Activated T-helper 2 cell treated with anti-CD3 and anti-CD28 coated beads, Interferon-gamma antibody, Interleukin-2, Interleukin-4, amounts not matched to agents 10 μg/mL and 5 μg/mL and 100 μg/mL, durations not matched to agents 14 hours and 24 hours and 36 hours (primary cell): ENCODE measurements at regions not wholly inside any gene's neighbourhood (a gene's known extent, or its start where the extent isn't known, plus 50 kb on each side); places are given as distances from the start of the nearest gene placed in this dataset.
"Not testable (repeated sequence)": the region's sequence is repeated elsewhere in the genome, so short reads cannot be mapped to it uniquely, and the experiment has no call there.

ENCODE experiments used
- DNase-seq: peaks from one replicate; pipeline ENCODE4 v3.0.0; 2021; ENCODE audit warnings: low spot score
- H3K27ac Mint-ChIP-seq: one replicate; pipeline ENCODE4 v1.8.0; 2021; ENCODE audit warnings: mixed read lengths
- H3K27me3 Mint-ChIP-seq: one replicate; pipeline ENCODE4 v1.8.0; 2021; ENCODE audit warnings: low read depth, mixed read lengths
- H3K36me3 Mint-ChIP-seq: one replicate; pipeline ENCODE4 v1.8.0; 2021; ENCODE audit warnings: low read depth, mixed read lengths
- H3K4me1 Mint-ChIP-seq: one replicate; pipeline ENCODE4 v1.8.0; 2021; ENCODE audit warnings: low read depth, mixed read lengths
- H3K4me3 Mint-ChIP-seq: one replicate; pipeline ENCODE4 v1.8.0; 2021; ENCODE audit warnings: low read depth, mild to moderate bottlenecking, moderate library complexity, mixed read lengths
- H3K9me3 Mint-ChIP-seq: one replicate; pipeline ENCODE4 v1.8.0; 2021; ENCODE audit warnings: mixed read lengths
- intact Hi-C: fragments of 100-400 bp; cut with micrococcal nuclease; formaldehyde crosslinking; loops from one replicate; pipeline ENCODE4 v1.15.1; 2023

DNA sequence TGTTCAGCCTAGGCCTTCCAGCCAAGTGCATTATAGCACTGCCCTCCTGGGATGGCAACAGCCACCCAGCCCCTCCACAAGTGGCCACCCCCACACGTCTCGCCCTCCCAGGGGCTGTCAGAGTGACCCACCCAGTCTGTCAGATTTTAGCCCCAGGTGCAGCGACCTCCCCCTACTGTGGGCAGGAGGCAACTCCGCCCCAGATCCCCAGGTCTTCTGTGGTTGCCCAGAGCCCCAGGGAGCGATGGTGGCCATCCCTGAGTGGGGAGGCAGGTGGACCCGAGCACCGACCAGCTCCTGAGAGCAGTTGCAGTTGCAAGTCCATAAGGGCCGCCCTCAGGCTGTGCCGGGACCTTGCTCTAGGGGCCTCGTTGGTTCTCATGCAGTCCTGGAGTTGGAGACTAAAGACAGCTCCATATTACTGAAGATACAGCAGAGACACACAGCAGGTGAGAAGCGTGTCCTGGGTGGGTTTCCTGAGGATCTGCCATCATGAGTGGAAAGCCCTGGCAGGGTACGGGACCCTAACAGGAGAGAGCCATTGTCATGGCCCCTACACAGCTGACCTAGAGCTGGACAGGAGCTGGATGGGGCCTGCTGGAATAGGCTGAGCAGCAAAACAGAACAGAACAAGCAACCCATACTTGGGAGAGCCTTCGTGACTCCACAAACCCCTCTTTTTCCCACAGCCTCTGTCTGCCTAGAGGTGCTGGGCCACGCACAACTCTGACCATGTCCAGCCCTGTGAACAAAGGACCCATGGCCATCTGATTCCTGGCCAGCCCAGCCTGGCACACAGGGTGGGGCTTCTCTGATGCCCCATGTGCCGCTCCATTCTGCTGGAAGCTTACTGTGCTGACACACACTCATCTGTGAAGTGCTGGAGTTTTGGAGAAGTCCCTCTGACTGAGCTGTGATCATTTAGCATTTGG lies 110.3 kb upstream of the ALDH1A3 start:
- intact Hi-C loops, result no loop called here
- Mint-ChIP-seq H3K27ac (no peak overlapping the region), H3K9me3 (no peaks in the 10 kb centered on the region), H3K4me3 (no peak overlapping the region), H3K36me3 (no peaks in the 10 kb centered on the region), H3K4me1 (no peaks in the 10 kb centered on the region), H3K27me3 (peaks cover 10% of the 10 kb centered on the region)
- peak; percentile 7 for DNase-seq

GRCh38 chr15:100769975-100770340 lies 109.7 kb upstream of the ALDH1A3 start:
- intact Hi-C loops, result no loop called here
- Mint-ChIP-seq H3K9me3 (no peaks in the 10 kb centered on the region), H3K27me3 (peaks cover 6% of the 10 kb centered on the region), H3K27ac (no peak overlapping the region), H3K4me3 (no peak overlapping the region), H3K36me3 (no peaks in the 10 kb centered on the region), H3K4me1 (no peaks in the 10 kb centered on the region)
- no peak for DNase-seq

DNA sequence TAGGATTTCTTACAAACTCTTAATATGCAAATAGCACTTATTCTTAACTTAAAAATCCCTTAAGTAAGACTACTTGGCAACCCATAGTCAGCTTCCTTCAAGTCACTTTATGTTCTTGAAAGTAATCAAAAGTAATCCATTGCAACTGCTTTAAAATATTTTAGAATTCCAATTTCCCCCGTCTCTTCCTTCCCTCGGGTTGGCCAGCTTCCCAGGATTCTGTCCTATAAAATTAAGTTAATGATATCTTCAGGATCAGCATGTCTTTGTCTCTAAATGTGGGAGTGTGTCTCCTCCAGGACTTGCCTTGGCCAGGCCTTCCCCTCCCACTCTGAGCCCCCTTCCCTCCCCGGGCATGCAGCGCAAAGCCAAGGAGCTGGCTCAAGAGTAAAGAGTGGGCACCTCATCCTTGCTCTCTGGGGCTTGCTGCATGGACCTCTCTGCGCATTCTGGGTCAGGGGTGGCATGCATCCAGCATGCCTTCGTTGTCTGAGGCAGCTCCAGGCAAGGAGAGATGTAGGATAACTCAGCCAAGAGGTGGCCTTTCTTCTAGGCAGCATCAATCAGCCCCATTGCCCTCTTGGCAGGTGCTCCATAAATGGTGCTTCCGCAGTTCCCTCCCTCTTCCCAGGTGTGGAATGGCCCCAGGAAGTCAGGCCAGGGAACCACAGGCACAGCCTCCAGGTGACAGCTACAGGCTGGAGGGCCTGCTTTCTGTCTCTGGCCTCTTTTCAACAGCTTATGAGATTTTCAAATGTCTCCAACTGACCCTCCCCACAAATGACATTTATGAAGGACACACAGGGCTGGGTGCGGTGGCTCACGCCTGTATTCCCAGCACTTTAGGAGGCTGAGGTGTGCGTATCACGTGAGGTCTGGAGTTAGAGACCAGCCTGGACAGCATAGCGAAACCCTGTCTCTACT lies 108.7 kb upstream of the ALDH1A3 start:
- no peak for DNase-seq
- H3K4me3 Mint-ChIP-seq, result no peak overlapping the region

GRCh38 chr15:100771746-100772145 lies 107.9 kb upstream of the ALDH1A3 start:
- intact Hi-C loops, result no loop called here
- DNase-seq, result no peak
- Mint-ChIP-seq H3K9me3 (no peaks in the 10 kb centered on the region), H3K4me3 (no peak overlapping the region), H3K36me3 (no peaks in the 10 kb centered on the region), H3K27ac (no peak overlapping the region), H3K27me3 (no peaks in the 10 kb centered on the region), H3K4me1 (no peaks in the 10 kb centered on the region)

More for the DNA sequence above, 108.7 kb upstream of the ALDH1A3 start:
- peaks cover 4% of the 10 kb centered on the region for H3K27me3 Mint-ChIP-seq
- no peaks in the 10 kb centered on the region for H3K36me3 Mint-ChIP-seq
- H3K27ac Mint-ChIP-seq, result no peak overlapping the region
- H3K4me1 Mint-ChIP-seq, result no peaks in the 10 kb centered on the region
- intact Hi-C loops, result no loop called here
- no peaks in the 10 kb centered on the region for H3K9me3 Mint-ChIP-seq

DNA sequence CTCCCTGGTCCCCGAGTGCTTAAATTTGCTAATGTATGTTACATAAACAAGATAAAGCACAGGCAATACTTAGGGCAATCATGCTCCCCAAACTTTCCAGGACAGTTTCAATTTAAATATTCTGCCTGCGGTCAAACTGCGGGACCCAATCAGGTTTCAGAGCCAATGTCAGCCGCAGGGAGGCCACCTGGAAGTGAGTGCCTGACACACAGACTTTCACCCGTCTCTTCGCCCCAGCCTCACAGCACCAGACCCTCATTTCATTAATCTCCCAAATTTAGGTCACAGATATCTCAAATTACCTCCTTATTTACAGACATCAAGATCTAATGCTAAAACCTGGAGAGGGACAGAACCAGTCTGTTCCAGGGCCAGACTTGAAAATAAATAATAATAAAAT lies 107.2 kb upstream of the ALDH1A3 start:
- intact Hi-C loops, result no loop called here
- Mint-ChIP-seq H3K9me3 (no peaks in the 10 kb centered on the region), H3K36me3 (no peaks in the 10 kb centered on the region), H3K27me3 (no peaks in the 10 kb centered on the region), H3K4me1 (no peaks in the 10 kb centered on the region), H3K4me3 (no peak overlapping the region), H3K27ac (no peak overlapping the region)
- DNase-seq, result no peak

DNA sequence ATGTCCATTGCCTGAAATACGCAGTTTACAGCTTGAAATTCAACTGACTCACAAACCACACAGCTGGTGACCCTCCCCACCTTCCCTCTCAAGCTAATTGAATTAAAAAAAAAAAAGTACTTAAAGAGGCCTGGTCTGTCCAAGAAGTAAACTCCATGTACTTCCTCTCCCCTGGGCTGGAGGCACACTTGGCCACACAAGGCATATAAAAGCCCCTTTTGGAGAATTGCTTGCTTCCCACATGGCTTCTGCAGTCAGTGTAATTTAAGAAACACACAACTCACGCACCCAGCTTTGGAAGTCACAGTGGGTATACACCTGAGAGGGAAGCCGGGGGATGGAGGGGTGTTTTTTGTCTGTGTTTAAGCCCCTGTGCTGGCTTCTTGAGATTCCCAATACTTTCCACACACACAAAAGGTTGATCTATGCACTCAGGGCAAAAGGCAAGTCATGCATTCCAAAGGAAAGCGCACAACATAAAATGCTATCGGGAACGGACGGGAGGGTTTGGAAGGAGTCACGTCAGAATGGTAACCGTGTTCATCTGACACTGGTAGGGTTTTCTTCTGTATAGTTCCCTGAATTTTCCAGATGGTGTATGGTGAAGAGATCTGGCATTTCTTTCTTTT lies 106.6 kb upstream of the ALDH1A3 start:
- intact Hi-C loops, result no loop called here
- Mint-ChIP-seq H3K4me3 (no peak overlapping the region), H3K4me1 (no peaks in the 10 kb centered on the region), H3K36me3 (no peaks in the 10 kb centered on the region), H3K27ac (no peak overlapping the region), H3K9me3 (no peaks in the 10 kb centered on the region), H3K27me3 (no peaks in the 10 kb centered on the region)
- DNase-seq, result no peak

DNA sequence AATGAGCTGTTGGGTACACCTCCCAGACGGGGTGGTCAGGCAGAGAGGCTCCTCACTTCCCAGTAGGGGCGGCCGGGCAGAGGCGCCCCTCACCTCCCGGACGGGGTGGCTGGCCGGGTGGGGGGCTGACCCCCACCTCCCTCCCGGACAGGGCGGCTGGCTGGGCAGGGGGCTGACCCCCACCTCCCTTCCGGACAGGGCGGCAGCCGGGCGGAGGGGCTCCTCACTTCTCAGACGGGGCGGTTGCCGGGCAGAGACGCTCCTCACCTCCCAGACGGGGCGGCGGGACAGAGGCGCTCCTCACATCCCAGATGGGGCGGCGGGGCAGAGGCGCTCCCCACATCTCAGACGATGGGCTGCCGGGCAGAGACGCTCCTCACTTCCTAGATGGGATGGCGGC lies 105.6 kb upstream of the ALDH1A3 start:
- intact Hi-C loops, DNase-seq, H3K9me3 Mint-ChIP-seq, H3K4me1 Mint-ChIP-seq, H3K36me3 Mint-ChIP-seq, H3K27me3 Mint-ChIP-seq, H3K27ac Mint-ChIP-seq, H3K4me3 Mint-ChIP-seq: not testable (repeated sequence)

- no peak overlapping the region for H3K4me3 Mint-ChIP-seq
- no peaks in the 10 kb centered on the region for H3K9me3 Mint-ChIP-seq
- no peaks in the 10 kb centered on the region for H3K4me1 Mint-ChIP-seq
- DNase-seq, result peak; percentile 0
- no peak overlapping the region for H3K27ac Mint-ChIP-seq
- no peaks in the 10 kb centered on the region for H3K27me3 Mint-ChIP-seq
- intact Hi-C loops, result no loop called here
- H3K36me3 Mint-ChIP-seq, result no peaks in the 10 kb centered on the region
Observed at GRCh38 chr15:100775581-100776185, 103.9 kb upstream of the ALDH1A3 start.

GRCh38 chr15:100777821-100778220 lies 101.8 kb upstream of the ALDH1A3 start:
- Mint-ChIP-seq H3K9me3 (no peaks in the 10 kb centered on the region), H3K4me1 (no peaks in the 10 kb centered on the region), H3K4me3 (no peak overlapping the region), H3K36me3 (no peaks in the 10 kb centered on the region), H3K27me3 (no peaks in the 10 kb centered on the region), H3K27ac (no peak overlapping the region)
- DNase-seq, result no peak
- intact Hi-C loops, result no loop called here

DNA sequence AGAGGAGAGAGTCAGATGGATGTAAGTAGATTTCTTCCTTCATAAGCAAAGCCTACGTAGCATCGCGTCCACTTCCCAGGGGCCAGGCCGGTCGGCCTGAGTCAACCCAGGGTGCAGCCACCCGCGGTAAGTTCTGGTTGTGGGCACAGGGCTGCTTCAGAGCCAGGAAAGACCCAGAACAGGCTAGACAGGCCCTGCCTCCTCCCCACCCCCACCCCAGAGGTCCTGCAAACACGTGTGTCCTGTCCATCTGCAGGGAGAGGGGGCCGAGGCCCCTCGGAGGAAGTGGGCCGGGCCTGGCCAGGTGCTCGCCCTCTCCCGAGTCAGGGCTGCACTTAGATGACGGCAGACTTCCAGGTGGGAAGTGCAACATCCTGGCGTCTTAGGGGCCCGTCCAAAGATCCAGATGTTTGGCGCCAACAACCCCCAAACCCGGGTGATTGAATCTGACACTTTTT lies 100.8 kb upstream of the ALDH1A3 start:
- Mint-ChIP-seq H3K27ac (no peak overlapping the region), H3K36me3 (no peaks in the 10 kb centered on the region), H3K4me3 (no peak overlapping the region), H3K9me3 (no peaks in the 10 kb centered on the region), H3K4me1 (no peaks in the 10 kb centered on the region), H3K27me3 (no peaks in the 10 kb centered on the region)
- no peak for DNase-seq
- intact Hi-C loops, result no loop called here

GRCh38 chr15:100779331-100780207 lies 100.1 kb upstream of the ALDH1A3 start:
- Mint-ChIP-seq H3K27me3 (no peaks in the 10 kb centered on the region), H3K4me1 (no peaks in the 10 kb centered on the region), H3K9me3 (no peaks in the 10 kb centered on the region), H3K36me3 (no peaks in the 10 kb centered on the region), H3K27ac (no peak overlapping the region), H3K4me3 (no peak overlapping the region)
- no peak for DNase-seq
- intact Hi-C loops, result no loop called here
